HS-27A (cell line): ENCODE measurements at regions not wholly inside any gene's neighbourhood (a gene's known extent, or its start where the extent isn't known, plus 50 kb on each side); places are given as distances from the start of the nearest gene placed in this dataset.
"Not testable (repeated sequence)": the region's sequence is repeated elsewhere in the genome, so short reads cannot be mapped to it uniquely, and the experiment has no call there.

Experiments
- DNase-seq: peaks from one replicate; pipeline ENCODE4 v3.0.0-alpha.2; 2012; ENCODE audit warnings: low read depth, missing footprints

DNA sequence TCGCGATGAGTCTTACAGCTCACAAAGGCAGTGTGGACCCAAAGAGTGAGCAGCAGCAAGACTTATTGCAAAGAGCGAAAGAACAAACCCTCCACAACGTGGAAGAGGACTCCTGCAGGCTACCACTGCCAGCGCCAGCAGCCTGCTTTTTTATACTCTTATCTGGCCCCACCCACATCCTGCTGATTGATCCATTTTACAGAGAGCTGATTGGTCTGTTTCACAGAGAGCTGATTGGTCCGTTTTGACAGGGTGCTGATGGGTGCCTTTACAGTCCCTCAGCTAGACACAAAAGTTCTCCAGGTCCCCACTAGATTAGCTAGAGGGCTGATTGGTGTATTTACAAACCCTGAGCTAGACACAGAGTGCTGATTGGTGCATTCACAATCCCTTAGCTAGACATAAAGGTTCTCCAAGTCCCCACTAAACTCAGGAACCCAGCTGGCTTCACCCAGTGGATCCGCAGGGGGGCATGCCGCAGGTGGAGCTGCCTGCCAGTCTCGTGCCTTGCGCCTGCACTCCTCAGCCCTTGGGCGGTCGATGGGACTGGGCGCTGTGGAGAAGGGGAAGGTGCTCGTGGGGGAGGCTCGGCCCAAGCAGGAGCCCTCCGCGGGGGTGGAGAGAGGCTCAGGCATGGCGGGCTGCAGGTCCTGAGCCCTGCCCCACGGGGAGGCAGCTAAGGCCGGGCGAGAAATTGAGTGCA lies 75.7 kb downstream of the QDPR start:
- DNase-seq, result not testable (repeated sequence)

DNA sequence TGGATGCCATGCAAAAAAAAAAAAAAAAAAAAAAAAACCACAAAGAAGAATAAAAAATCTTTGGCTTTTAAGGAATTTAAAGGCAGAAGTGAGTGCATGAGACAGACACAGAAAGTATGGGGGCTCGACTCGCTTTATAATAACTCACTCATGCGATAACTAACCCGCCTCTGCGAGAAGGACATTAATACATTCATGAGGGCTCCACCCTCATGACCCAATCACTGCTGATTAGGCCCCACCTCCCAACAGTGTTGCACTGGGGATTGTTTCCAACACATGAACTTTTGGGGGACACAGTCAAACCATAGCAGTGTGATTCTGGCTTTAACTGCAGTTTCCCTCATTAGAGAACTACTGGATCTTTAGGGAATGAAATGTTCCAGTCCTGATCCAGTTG lies 78.1 kb downstream of the QDPR start:
- DNase-seq, result no peak

DNA sequence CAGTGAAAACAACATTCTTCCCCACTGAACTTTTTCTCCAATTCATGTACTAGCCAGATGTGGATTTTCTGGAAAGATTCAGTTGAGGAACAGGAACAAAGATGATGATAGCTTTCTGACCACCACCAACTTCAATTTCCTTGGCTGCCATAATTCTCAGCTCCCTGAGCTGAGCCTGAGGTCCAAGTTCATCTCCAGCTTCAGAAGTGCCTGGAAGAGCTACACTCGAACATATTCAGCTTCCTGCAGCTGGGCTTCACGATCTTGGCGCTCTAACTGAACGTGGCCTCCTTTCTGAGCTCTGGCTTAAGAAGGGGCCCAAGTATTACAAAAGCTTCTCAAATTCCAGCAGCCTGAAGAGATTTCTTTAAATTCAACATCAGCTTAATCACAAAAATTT lies 83.9 kb downstream of the QDPR start:
- no peak for DNase-seq

DNA sequence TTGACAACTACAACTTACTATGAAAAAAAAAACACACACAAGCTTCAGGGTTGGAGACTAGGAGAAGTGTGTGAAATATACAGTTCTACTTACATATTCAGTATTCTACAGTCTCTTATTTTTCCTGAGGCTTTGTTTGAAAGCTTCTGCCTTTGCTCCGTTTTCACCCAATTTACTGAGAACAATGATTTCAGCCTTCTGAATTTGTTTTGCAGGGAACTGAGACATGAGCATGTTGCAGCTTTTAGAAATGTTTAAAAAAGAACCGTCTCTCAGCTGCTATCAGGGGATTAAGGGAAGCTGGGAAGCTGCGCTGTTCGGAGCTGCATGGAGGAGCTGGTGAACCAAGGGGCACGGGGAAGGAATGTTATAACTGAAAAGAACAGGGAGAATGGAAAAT lies 85.7 kb downstream of the QDPR start:
- no peak for DNase-seq

- no peak for DNase-seq
These were observed 93.9 kb downstream of the QDPR start for GRCh38 chr4:17418010-17418409.

DNA sequence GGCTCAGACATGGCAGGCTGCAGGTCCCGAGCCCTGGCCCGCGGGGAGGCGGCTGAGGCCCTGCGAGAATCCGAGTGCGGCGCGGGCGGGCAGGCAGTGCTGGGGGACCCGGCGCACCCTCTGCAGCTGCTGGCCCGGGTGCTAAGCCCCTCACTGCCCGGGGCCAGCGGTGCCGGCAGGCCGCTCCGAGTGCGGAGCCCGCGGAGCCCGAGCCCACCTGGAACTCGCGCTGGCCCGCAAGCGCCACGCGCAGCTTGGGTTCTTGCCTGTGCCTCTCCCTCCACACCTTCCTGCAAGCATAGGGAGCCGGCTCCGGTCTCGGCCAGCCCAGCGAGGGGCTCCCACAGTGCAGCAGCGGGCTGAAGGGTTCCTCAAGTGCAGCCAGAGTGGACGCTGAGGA lies 97.5 kb downstream of the QDPR start:
- no peak for DNase-seq

GRCh38 chr4:17400686-17401085 lies 111.2 kb downstream of the QDPR start:
- DNase-seq, result no peak

DNA sequence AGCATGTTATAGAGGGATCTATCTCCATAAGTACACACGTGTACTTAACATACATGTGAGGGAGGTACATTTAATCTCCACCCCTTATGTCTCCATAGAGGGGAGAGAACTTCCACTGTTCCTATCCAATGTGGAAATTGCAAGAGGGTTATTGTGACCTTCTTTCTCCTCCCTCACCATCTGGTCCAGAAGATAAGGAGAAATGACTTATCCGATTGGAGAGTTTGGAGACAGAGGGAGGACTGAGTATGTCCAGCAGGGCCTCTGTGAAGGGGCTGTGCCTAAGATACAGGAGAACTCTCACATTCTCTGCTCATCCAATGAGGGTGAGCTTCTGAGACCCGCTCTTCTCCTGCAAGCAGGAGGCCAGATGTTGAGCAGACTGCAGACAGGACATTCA lies 113.1 kb downstream of the QDPR start:
- no peak for DNase-seq

- DNase-seq, result no peak
These were observed 113.9 kb downstream of the QDPR start for GRCh38 chr4:17398035-17398434.

DNA sequence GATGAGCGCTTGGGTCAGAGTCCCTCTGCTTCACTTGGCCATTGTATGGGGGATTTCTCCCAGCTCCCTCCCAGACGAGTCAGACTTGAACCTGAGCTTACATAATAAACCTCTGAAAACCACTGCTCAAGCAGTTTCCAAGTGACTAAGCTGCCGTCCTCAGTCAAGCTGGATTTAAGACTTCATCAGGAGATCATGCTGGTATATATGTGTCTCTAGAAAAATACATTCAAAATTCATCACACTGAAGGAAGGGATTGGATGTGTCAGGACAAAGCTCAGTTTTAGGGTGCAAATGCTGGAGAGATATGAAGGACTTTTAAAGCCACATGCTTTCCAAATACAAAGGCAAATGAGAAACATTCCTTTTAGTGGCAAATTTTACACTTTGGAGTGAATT lies 114.3 kb downstream of the QDPR start:
- DNase-seq, result no peak

DNA sequence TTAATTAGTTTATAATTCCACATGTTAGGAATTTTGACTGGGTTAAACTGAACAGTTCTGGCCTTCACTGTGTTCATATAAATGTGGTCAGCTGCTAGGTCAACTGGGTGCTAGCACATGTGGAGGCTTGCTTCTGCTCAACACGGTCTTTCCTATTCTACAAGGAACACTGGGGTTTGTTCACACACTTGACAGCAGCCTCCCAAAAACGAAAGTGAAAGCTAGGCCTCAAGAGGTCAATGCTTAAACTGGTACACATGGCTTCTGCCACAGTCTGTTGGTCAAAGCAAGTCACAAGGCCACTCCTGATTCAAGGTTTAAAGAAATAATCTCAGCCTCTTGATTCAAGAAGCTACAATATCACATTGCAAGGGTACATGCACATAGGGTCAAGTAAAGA lies 126.5 kb downstream of the QDPR start:
- DNase-seq, result no peak

DNA sequence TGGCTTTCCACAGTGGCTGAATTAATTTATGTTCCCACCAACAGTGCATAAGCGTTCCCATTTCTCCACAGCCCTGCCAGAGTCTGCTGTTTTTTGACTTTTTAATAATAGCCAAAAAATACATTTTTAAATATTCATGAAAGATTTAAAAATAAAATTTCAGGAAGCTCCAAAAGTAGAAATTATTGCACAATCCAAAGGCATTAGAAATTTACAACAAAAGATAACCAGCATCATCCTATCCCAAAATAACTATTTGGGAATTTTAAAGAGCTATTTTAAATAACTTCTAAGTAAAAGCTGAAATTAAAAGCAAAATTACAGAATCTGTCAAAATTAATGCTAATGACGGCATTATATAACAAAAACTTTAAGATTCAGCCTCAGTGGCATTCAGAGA lies 131.5 kb downstream of the QDPR start:
- DNase-seq, result no peak

- DNase-seq, result no peak
These were observed 135.7 kb downstream of the QDPR start for GRCh38 chr4:17376205-17376604.

- no peak for DNase-seq
These were observed 138.2 kb downstream of the QDPR start for GRCh38 chr4:17373666-17374065.

GRCh38 chr4:17370818-17371217 lies 141.1 kb downstream of the QDPR start:
- no peak for DNase-seq

- DNase-seq, result no peak
These were observed 143.5 kb downstream of the QDPR start for GRCh38 chr4:17368408-17368807.

DNA sequence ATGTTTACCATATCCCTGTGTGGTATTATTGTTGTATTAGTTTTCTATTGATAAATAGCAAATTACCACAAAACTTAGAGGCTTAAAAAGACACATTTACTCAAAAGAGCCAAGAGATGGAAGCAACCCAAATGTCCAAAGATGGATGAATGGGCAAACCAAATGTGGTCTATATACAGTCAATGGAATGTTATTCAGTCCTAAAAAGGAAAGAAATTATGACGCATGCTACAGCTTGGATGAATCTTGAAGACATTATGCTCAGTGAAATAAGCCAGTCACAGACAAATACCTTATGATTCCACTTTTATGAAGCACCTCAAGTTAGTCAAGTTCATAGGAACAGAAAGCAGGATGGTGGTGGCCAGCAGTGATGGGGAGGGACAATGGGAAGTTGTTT lies 144.7 kb downstream of the QDPR start:
- no peak for DNase-seq

- no peak for DNase-seq
These were observed 145.4 kb downstream of the QDPR start for GRCh38 chr4:17366496-17366895.

DNA sequence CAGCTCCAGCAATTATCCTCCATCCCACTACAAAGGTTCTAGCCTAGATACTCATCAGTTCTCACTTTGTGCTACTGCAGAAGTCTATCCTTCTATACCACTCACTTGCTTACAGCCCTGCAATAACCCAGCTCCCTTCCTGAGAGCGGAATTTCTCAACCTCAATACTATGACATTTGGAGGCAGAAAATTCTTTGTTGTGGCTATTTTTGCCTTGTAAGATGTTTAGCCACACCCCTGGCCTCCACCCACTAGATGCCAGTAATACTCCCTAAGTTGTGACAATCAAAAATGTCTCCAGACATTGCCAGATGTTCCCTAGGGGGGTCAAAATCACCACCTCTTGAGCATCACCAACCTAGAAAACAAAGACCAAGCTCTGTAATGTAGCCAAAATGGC lies 149.5 kb downstream of the QDPR start:
- DNase-seq, result no peak

DNA sequence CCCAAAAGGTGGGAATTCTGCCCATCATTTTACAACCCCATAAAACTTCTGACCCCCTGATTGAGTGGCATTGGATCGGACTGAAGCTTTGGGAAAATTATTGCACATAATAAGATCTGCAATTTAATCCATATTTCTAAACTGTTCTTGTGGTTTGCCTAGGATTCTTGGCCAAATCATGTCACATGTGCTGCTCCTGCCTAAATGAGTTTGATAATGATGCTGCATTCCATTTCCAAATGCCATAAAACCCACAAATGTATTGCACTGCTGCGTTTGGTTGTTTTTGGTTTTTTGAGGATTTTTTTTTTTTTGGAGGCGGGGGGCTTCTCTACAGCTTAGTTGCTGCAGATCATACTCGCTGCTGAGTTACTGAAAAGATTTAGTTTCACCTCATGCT lies 153.6 kb downstream of the QDPR start:
- DNase-seq, result no peak

DNA sequence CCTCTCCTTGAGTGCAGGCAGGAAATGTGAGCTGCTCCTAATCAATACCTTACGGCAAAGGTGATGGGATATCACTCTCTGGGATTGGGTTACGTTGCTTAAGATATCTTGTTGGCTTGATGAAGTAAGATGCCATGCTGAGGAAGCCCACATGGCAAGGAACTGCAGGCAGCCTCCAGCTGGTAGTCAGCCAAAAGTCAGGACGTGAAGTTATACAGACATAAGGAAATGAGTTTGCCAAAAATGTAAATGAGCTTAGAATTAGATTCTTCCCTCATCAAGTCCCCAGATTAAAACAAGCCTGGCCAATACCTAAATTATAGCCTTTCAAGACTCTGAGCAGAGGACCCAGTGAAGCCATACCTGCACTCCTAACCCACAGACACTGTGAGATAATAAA lies 155.0 kb downstream of the QDPR start:
- no peak for DNase-seq

- DNase-seq, result no peak
These were observed 159.5 kb downstream of the QDPR start for GRCh38 chr4:17352357-17352756.

- DNase-seq, result no peak
These were observed 164.4 kb downstream of the QDPR start for GRCh38 chr4:17347445-17347844.

GRCh38 chr4:17339376-17339775 lies 172.5 kb downstream of the QDPR start:
- no peak for DNase-seq

DNA sequence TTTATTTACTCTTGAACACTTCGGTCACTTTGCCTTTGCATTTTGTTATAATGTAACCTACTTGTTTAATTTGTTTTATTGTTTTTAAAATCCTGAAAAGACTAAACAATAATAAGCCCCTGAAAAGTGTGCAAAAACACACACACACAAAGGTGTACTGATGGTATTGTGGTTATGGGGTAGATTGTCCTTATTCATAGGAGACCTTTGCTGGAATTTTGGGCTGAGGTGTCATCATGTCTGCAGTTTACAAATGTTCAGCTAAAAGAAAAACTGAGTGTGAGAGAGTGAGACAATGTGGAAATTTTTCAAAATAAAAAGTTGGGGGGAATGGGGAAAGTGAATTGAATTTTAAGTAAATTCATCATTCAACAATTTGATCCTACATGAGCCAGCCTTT lies 174.9 kb downstream of the QDPR start:
- no peak for DNase-seq
